Tibial artery (tissue), 4 donors: ENCODE measurements at regions not wholly inside any gene's neighbourhood (a gene's known extent, or its start where the extent isn't known, plus 50 kb on each side); places are given as distances from the start of the nearest gene placed in this dataset.

Source experiments
- DNase-seq, 2 donors: peaks; one replicate each; pipeline ENCODE4 v3.0.0-alpha.2; 2019
- H3K27ac ChIP-seq, 2 donors: fragments of 200-600 bp; sonication (generic) in 1 of 2; 1 replicate in 1 of 2; 2 replicates in 1 of 2; pipeline ENCODE4 v1.5.1; 2018 to 2019; ENCODE audit warnings: mild to moderate bottlenecking in 1 of 2
- H3K27me3 ChIP-seq, 2 donors: fragments of 200-600 bp; sonication (generic) in 1 of 2; one replicate each; pipeline versions ENCODE4 v1.5.1 to v1.6.0; 2016 to 2019
- H3K36me3 ChIP-seq, 3 donors: fragments of 200-600 bp; sonication (generic) in 2 of 3; one replicate each; pipeline ENCODE4 v1.5.1; 2016 to 2019; ENCODE audit warnings: mild to moderate bottlenecking in 2 of 3
- H3K4me1 ChIP-seq, 4 donors: fragments of 200-600 bp; sonication (generic) in 2 of 4; 1 replicate in 3 of 4; 2 replicates in 1 of 4; pipeline ENCODE4 v1.5.1; 2016 to 2019
- H3K4me3 ChIP-seq, 2 donors: fragments of 200-600 bp; sonication (generic) in 1 of 2; 1 replicate in 1 of 2; 2 replicates in 1 of 2; pipeline ENCODE4 v1.5.1; 2018 to 2019; ENCODE audit warnings: mild to moderate bottlenecking in 2 of 2
- H3K9me3 ChIP-seq, 3 donors: fragments of 200-600 bp; sonication (generic) in 1 of 3; one replicate each; pipeline ENCODE4 v1.5.1; 2016 to 2019
- CTCF ChIP-seq, 2 experiments: fragments of 200-600 bp in 1 of 2; fragments of 450-650 bp in 1 of 2; IDR thresholded peaks; one replicate each; pipeline ENCODE4 v1.5.1; 2017 to 2019; ENCODE audit warnings: antibody characterized with exemption in 2 of 2, mild to moderate bottlenecking in 1 of 2, moderate library complexity in 1 of 2
- intact Hi-C: fragments of 100-400 bp; cut with DNase I; formaldehyde crosslinking; loops from one replicate; pipeline ENCODE4 v1.15.0; 2023; ENCODE audit warnings: low total_unique reads

- no peaks in the 10 kb centered on the region for H3K36me3 ChIP-seq
- H3K27me3 ChIP-seq = no peaks in the 10 kb centered on the region
- peaks cover 0 to 25% (median 2%) of the 10 kb centered on the region in 4 donors for H3K4me1 ChIP-seq
- DNase-seq = no peak
- no peaks in the 10 kb centered on the region for H3K9me3 ChIP-seq
- H3K4me3 ChIP-seq = no peak overlapping the region
- intact Hi-C loops = no loop called here
- H3K27ac ChIP-seq = no peak overlapping the region
- TF ChIP-seq CTCF (IDR thresholded peaks at IDR 0.05) = no peak
These were observed 358.6 kb upstream of the DLGAP1 start for GRCh38 chr18:4813708-4814107.

- no peaks in the 10 kb centered on the region for H3K27me3 ChIP-seq
- H3K27ac ChIP-seq = peak overlapping the region; percentile 74 to 75
- intact Hi-C loops = no loop called here
- no peaks in the 10 kb centered on the region for H3K36me3 ChIP-seq
- no peak for TF ChIP-seq CTCF (IDR thresholded peaks at IDR 0.05)
- H3K9me3 ChIP-seq = no peaks in the 10 kb centered on the region
- no peak overlapping the region for H3K4me3 ChIP-seq
- H3K4me1 ChIP-seq = peaks cover 0 to 52% (median 2%) of the 10 kb centered on the region in 4 donors
- DNase-seq = no peak
These were observed 353.8 kb upstream of the DLGAP1 start for GRCh38 chr18:4808891-4809290.

GRCh38 chr18:4807604-4808293 lies 352.6 kb upstream of the DLGAP1 start:
- H3K27ac ChIP-seq = peak overlapping the region; percentile 74 to 75
- intact Hi-C loops = no loop called here
- H3K4me1 ChIP-seq = peaks cover 0 to 52% (median 2%) of the 10 kb centered on the region in 4 donors
- H3K9me3 ChIP-seq = peaks cover 0 to 4% (median 0%) of the 10 kb centered on the region in 3 donors
- no peaks in the 10 kb centered on the region for H3K27me3 ChIP-seq
- peak overlapping the region in 1 of 2 donors; percentile 22 for H3K4me3 ChIP-seq
- no peak for DNase-seq
- no peaks in the 10 kb centered on the region for H3K36me3 ChIP-seq
- no peak for TF ChIP-seq CTCF (IDR thresholded peaks at IDR 0.05)

- Histone ChIP-seq H3K27me3 (no peaks in the 10 kb centered on the region), H3K9me3 (peaks cover 0 to 7% (median 0%) of the 10 kb centered on the region in 3 donors), H3K4me3 (no peak overlapping the region), H3K36me3 (no peaks in the 10 kb centered on the region), H3K27ac (peak overlapping the region; percentile 74 to 75), H3K4me1 (peaks cover 0 to 43% (median 0%) of the 10 kb centered on the region in 4 donors)
- no peak for DNase-seq
- TF ChIP-seq CTCF (IDR thresholded peaks at IDR 0.05) = no peak
- intact Hi-C loops = no loop called here
These were observed 351.2 kb upstream of the DLGAP1 start for GRCh38 chr18:4806331-4806730.

GRCh38 chr18:4802296-4802695 lies 347.2 kb upstream of the DLGAP1 start:
- intact Hi-C loops = no loop called here
- DNase-seq = no peak
- H3K36me3 ChIP-seq = no peaks in the 10 kb centered on the region
- H3K4me1 ChIP-seq = peaks cover 0 to 17% (median 0%) of the 10 kb centered on the region in 4 donors
- no peak for TF ChIP-seq CTCF (IDR thresholded peaks at IDR 0.05)
- peaks cover 0 to 7% (median 4%) of the 10 kb centered on the region in 3 donors for H3K9me3 ChIP-seq
- no peak overlapping the region for H3K4me3 ChIP-seq
- H3K27ac ChIP-seq = no peak overlapping the region
- no peaks in the 10 kb centered on the region for H3K27me3 ChIP-seq
